Loucy (cell line): ENCODE measurements at regions not wholly inside any gene's neighbourhood (a gene's known extent, or its start where the extent isn't known, plus 50 kb on each side); places are given as distances from the start of the nearest gene placed in this dataset.

Source experiments
- EZH2phosphoT487 ChIP-seq: fragments of 200-600 bp; IDR thresholded peaks from 2 replicates; pipeline ENCODE4 v1.6.1; 2018; ENCODE audit warnings: antibody characterized with exemption, mild to moderate bottlenecking, moderate library complexity, borderline replicate concordance
- TF ChIP-seq, protein P1 (sequence below): fragments of 200-600 bp; sonication (generic); conservative IDR thresholded peaks from 2 replicates; pipeline ENCODE4 v1.5.1; 2014; ENCODE audit warnings: mild to moderate bottlenecking, antibody characterized with exemption, low read length

- TF ChIP-seq, protein P1, sequence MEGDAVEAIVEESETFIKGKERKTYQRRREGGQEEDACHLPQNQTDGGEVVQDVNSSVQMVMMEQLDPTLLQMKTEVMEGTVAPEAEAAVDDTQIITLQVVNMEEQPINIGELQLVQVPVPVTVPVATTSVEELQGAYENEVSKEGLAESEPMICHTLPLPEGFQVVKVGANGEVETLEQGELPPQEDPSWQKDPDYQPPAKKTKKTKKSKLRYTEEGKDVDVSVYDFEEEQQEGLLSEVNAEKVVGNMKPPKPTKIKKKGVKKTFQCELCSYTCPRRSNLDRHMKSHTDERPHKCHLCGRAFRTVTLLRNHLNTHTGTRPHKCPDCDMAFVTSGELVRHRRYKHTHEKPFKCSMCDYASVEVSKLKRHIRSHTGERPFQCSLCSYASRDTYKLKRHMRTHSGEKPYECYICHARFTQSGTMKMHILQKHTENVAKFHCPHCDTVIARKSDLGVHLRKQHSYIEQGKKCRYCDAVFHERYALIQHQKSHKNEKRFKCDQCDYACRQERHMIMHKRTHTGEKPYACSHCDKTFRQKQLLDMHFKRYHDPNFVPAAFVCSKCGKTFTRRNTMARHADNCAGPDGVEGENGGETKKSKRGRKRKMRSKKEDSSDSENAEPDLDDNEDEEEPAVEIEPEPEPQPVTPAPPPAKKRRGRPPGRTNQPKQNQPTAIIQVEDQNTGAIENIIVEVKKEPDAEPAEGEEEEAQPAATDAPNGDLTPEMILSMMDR, result no peak
- TF ChIP-seq EZH2phosphoT487, result no peak
These were observed 216.2 kb upstream of the PLEKHG7 start for GRCh38 chr12:92486443-92487137.
